Prostate gland (tissue), 2 donors: ENCODE measurements at regions not wholly inside any gene's neighbourhood (a gene's known extent, or its start where the extent isn't known, plus 50 kb on each side); places are given as distances from the start of the nearest gene placed in this dataset.

ENCODE experiments used
- POLR2A ChIP-seq: fragments of 450-650 bp; IDR thresholded peaks from one replicate; pipeline ENCODE4 v1.6.1; 2016; ENCODE audit warnings: antibody characterized with exemption, mild to moderate bottlenecking
- POLR2AphosphoS5 ChIP-seq: sonication (generic); formaldehyde crosslinking; IDR thresholded peaks from one replicate; pipeline ENCODE4 v1.6.1; 2017; ENCODE audit warnings: antibody characterized with exemption
- TF ChIP-seq, protein P1 (sequence below), 4 experiments: fragments of 200-600 bp in 2 of 4; fragments of 450-650 bp in 2 of 4; sonication (generic) in 2 of 4; IDR thresholded peaks; 1 replicate in 3 of 4; 2 replicates in 1 of 4; pipeline ENCODE4 v1.5.1; 2016 to 2019; ENCODE audit warnings: antibody characterized with exemption in 4 of 4, mild to moderate bottlenecking in 2 of 4, moderate library complexity in 2 of 4

- TF ChIP-seq POLR2A (no peak), POLR2AphosphoS5 (no peak)
- TF ChIP-seq, protein P1, sequence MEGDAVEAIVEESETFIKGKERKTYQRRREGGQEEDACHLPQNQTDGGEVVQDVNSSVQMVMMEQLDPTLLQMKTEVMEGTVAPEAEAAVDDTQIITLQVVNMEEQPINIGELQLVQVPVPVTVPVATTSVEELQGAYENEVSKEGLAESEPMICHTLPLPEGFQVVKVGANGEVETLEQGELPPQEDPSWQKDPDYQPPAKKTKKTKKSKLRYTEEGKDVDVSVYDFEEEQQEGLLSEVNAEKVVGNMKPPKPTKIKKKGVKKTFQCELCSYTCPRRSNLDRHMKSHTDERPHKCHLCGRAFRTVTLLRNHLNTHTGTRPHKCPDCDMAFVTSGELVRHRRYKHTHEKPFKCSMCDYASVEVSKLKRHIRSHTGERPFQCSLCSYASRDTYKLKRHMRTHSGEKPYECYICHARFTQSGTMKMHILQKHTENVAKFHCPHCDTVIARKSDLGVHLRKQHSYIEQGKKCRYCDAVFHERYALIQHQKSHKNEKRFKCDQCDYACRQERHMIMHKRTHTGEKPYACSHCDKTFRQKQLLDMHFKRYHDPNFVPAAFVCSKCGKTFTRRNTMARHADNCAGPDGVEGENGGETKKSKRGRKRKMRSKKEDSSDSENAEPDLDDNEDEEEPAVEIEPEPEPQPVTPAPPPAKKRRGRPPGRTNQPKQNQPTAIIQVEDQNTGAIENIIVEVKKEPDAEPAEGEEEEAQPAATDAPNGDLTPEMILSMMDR (IDR thresholded peaks at IDR 0.05) = no peak
These were observed 55.1 kb upstream of the NBEA start for GRCh38 chr13:34886987-34887386.
